B cell (primary cell): ENCODE measurements at regions not wholly inside any gene's neighbourhood (a gene's known extent, or its start where the extent isn't known, plus 50 kb on each side); places are given as distances from the start of the nearest gene placed in this dataset.

Source experiments
- CTCF ChIP-seq: fragments of 200-600 bp; IDR thresholded peaks from one replicate; pipeline ENCODE4 v1.8.0; 2022; ENCODE audit warnings: antibody characterized with exemption, mild to moderate bottlenecking
- EZH2 ChIP-seq: IDR thresholded peaks from 2 replicates; pipeline ENCODE4 v1.6.1; 2012; ENCODE audit warnings: borderline replicate concordance, low read depth, mild to moderate bottlenecking, moderate library complexity, low read length; ENCODE audit not compliant: insufficient read depth, poor library complexity, severe bottlenecking

GRCh38 chr9:115254287-115255180 lies 136.6 kb upstream of the TNC start:
- TF ChIP-seq EZH2 (no peak), CTCF (no peak)
